ENCODE measurements at regions not wholly inside any gene's neighbourhood (a gene's known extent, or its start where the extent isn't known, plus 50 kb on each side); places are given as distances from the start of the nearest gene placed in this dataset.
"Not testable (repeated sequence)": the region's sequence is repeated elsewhere in the genome, so short reads cannot be mapped to it uniquely, and the experiment has no call there.

GRCh38 chr2:12624905-12625598 lies 91.7 kb upstream of the TRIB2 start:
- 87% methylated on average over 5 of the region's 5 CpGs for WGBS (ENCODE audit: insufficient coverage)
- Histone ChIP-seq H3K36me3 (replicated peaks in 1 of 2; ENCODE audit: control extremely low read depth in 1 of 2, control insufficient read depth in 1 of 2, extremely low read depth in 1 of 2, insufficient read depth in 2 of 2, low read length in 1 of 2) (no peaks in the 10 kb centered on the region), H3K4me1 (ENCODE audit: control insufficient read depth in 2 of 2, insufficient read depth in 2 of 2, low read length in 2 of 2) (no peaks in the 10 kb centered on the region), H2AFZ (ENCODE audit: insufficient read depth, low read depth, low read length, poor library complexity, severe bottlenecking) (no peak overlapping the region), H3K9ac (ENCODE audit: low read length) (no peak overlapping the region), H3K79me2 (ENCODE audit: control insufficient read depth, insufficient read depth, low read length) (no peaks in the 10 kb centered on the region), H3K4me2 (replicated peaks; ENCODE audit: low read depth, low read length, poor library complexity, severe bottlenecking) (no peak overlapping the region), H3K9me3 (ENCODE audit: control extremely low read depth in 1 of 3, control insufficient read depth in 2 of 3, insufficient read depth in 1 of 3, low read length in 2 of 3) (no peaks in the 10 kb centered on the region), H3K4me3 (ENCODE audit: control extremely low read depth in 1 of 5, extremely low read depth in 1 of 5, insufficient read depth in 1 of 5, low read depth in 2 of 5, low read length in 4 of 5) (no peak overlapping the region), H3K27me3 (replicated peaks in 1 of 4; ENCODE audit: control extremely low read depth in 1 of 4, control insufficient read depth in 3 of 4, insufficient read depth in 4 of 4, low read length in 3 of 4) (peaks cover 0 to 5% (median 2%) of the 10 kb centered on the region in 4 experiments), H3K27ac (ENCODE audit: low read length in 2 of 2) (no peak overlapping the region), H4K20me1 (ENCODE audit: control insufficient read depth, insufficient read depth, low read length, poor library complexity, severe bottlenecking) (no peaks in the 10 kb centered on the region)
- Mint-ChIP-seq H3K27ac (no peak overlapping the region), H3K4me1 (no peaks in the 10 kb centered on the region), H3K4me3 (no peak overlapping the region), H3K9me3 (ENCODE audit: insufficient read depth) (no peaks in the 10 kb centered on the region), H3K27me3 (peaks cover 10% of the 10 kb centered on the region)
- CTCF ChIA-PET: no interaction called here
- POLR2A ChIA-PET: no interaction called here
- DNase-seq (no peak), ATAC-seq (ENCODE audit: low read depth) (no peak)
- no peak for TF ChIP-seq EZH2 (IDR thresholded peaks at IDR 0.05; ENCODE audit: borderline replicate concordance, insufficient read depth, low read depth, low read length, poor library complexity, severe bottlenecking)
- TF ChIP-seq, protein P1, sequence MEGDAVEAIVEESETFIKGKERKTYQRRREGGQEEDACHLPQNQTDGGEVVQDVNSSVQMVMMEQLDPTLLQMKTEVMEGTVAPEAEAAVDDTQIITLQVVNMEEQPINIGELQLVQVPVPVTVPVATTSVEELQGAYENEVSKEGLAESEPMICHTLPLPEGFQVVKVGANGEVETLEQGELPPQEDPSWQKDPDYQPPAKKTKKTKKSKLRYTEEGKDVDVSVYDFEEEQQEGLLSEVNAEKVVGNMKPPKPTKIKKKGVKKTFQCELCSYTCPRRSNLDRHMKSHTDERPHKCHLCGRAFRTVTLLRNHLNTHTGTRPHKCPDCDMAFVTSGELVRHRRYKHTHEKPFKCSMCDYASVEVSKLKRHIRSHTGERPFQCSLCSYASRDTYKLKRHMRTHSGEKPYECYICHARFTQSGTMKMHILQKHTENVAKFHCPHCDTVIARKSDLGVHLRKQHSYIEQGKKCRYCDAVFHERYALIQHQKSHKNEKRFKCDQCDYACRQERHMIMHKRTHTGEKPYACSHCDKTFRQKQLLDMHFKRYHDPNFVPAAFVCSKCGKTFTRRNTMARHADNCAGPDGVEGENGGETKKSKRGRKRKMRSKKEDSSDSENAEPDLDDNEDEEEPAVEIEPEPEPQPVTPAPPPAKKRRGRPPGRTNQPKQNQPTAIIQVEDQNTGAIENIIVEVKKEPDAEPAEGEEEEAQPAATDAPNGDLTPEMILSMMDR (IDR thresholded peaks at IDR 0.05): no peak
- intact Hi-C loops (cut with micrococcal nuclease): no loop called here

GRCh38 chr2:12628541-12628940 lies 88.2 kb upstream of the TRIB2 start:
- peaks cover 15% of the 10 kb centered on the region for H3K27me3 Mint-ChIP-seq
- 100% methylated on average over 2 of the region's 8 CpGs for WGBS (ENCODE audit: insufficient coverage)
- H3K4me1 Mint-ChIP-seq; H3K27ac ChIP-seq (ENCODE audit: low read length in 2 of 2); H3K9ac ChIP-seq (ENCODE audit: low read length); H3K79me2 ChIP-seq (ENCODE audit: control insufficient read depth, insufficient read depth, low read length); H3K4me3 ChIP-seq (ENCODE audit: control extremely low read depth in 1 of 5, extremely low read depth in 1 of 5, insufficient read depth in 1 of 5, low read depth in 2 of 5, low read length in 4 of 5); H3K4me3 Mint-ChIP-seq; H2AFZ ChIP-seq (ENCODE audit: insufficient read depth, low read depth, low read length, poor library complexity, severe bottlenecking); H3K27ac Mint-ChIP-seq; CTCF ChIA-PET; H3K36me3 ChIP-seq (replicated peaks in 1 of 2; ENCODE audit: control extremely low read depth in 1 of 2, control insufficient read depth in 1 of 2, extremely low read depth in 1 of 2, insufficient read depth in 2 of 2, low read length in 1 of 2); H3K4me1 ChIP-seq (ENCODE audit: control insufficient read depth in 2 of 2, insufficient read depth in 2 of 2, low read length in 2 of 2); H3K9me3 Mint-ChIP-seq (ENCODE audit: insufficient read depth); H3K9me3 ChIP-seq (ENCODE audit: control extremely low read depth in 1 of 3, control insufficient read depth in 2 of 3, insufficient read depth in 1 of 3, low read length in 2 of 3); H3K27me3 ChIP-seq (replicated peaks in 1 of 4; ENCODE audit: control extremely low read depth in 1 of 4, control insufficient read depth in 3 of 4, insufficient read depth in 4 of 4, low read length in 3 of 4); ATAC-seq (ENCODE audit: low read depth); POLR2A ChIA-PET; DNase-seq; H3K4me2 ChIP-seq (replicated peaks; ENCODE audit: low read depth, low read length, poor library complexity, severe bottlenecking); intact Hi-C loops (cut with micrococcal nuclease); H4K20me1 ChIP-seq (ENCODE audit: control insufficient read depth, insufficient read depth, low read length, poor library complexity, severe bottlenecking): not testable (repeated sequence)

Measured in B cell (primary cell).